Uterus (tissue), 2 donors: ENCODE measurements at regions not wholly inside any gene's neighbourhood (a gene's known extent, or its start where the extent isn't known, plus 50 kb on each side); places are given as distances from the start of the nearest gene placed in this dataset.

Experiments
- POLR2A ChIP-seq, 2 donors: fragments of 450-650 bp; IDR thresholded peaks; one replicate each; pipeline ENCODE4 v1.6.1; 2016; ENCODE audit warnings: antibody characterized with exemption in 2 of 2, mild to moderate bottlenecking in 1 of 2, moderate library complexity in 1 of 2
- TF ChIP-seq, protein P1 (sequence below), 4 experiments: fragments of 200-600 bp in 2 of 4; fragments of 450-650 bp in 2 of 4; sonication (generic) in 2 of 4; IDR thresholded peaks; one replicate each; pipeline ENCODE4 v1.5.1; 2016 to 2019; ENCODE audit warnings: antibody characterized with exemption in 4 of 4, mild to moderate bottlenecking in 2 of 4, moderate library complexity in 1 of 4

- no peak for TF ChIP-seq POLR2A (IDR thresholded peaks at IDR 0.05)
- TF ChIP-seq, protein P1, sequence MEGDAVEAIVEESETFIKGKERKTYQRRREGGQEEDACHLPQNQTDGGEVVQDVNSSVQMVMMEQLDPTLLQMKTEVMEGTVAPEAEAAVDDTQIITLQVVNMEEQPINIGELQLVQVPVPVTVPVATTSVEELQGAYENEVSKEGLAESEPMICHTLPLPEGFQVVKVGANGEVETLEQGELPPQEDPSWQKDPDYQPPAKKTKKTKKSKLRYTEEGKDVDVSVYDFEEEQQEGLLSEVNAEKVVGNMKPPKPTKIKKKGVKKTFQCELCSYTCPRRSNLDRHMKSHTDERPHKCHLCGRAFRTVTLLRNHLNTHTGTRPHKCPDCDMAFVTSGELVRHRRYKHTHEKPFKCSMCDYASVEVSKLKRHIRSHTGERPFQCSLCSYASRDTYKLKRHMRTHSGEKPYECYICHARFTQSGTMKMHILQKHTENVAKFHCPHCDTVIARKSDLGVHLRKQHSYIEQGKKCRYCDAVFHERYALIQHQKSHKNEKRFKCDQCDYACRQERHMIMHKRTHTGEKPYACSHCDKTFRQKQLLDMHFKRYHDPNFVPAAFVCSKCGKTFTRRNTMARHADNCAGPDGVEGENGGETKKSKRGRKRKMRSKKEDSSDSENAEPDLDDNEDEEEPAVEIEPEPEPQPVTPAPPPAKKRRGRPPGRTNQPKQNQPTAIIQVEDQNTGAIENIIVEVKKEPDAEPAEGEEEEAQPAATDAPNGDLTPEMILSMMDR (IDR thresholded peaks at IDR 0.05): no peak
Observed at GRCh38 chr10:36341471-36341870, 699.4 kb upstream of the FZD8 start.
